ENCODE measurements at regions not wholly inside any gene's neighbourhood (a gene's known extent, or its start where the extent isn't known, plus 50 kb on each side); places are given as distances from the start of the nearest gene placed in this dataset.

DNA sequence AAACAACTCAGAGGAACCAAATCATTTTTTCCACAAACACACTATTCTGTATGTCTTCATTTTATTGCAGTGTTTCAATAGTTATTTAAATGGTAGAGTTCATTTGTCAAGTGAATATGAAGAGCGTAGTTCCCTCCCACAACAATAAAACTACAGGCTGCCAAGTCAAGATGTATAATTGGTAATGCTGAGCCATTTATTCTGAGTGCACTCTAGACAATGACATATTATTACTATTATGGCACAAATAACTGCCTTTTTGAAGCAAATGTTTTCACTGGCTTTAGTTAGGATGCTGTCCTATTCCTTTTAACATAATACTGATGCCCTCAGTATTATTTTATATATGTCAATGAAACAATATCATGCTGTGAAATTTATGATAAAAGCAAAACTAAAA, 102.7 kb upstream of the PCDH15 start:
- ChIA-PET CTCF (no interaction called here), POLR2A (ENCODE audit: unreplicated experiment) (no interaction called here)

DNA sequence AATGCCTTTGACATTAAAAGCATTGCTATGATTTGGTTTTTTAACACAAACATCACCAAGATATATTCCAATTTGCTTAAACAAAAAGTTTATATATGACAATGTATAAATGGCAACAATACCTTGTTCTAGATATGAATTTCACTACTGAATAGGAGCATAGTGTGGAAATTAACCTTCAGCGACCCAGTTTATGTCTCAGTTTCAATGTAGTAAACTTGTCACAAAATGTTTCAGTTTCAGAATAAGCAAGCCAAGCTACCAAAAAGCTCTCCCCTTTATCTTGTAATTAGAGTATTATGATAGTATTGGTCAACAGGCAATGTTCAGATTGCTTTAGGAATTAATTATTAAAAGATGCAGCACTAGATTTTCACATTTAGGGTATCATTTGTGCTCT, 99.6 kb upstream of the PCDH15 start:
- ChIA-PET POLR2A (ENCODE audit: unreplicated experiment) (no interaction called here), CTCF (no interaction called here)
- intact Hi-C loops (cut with micrococcal nuclease; ENCODE audit: unreplicated experiment): no loop called here
- H2AFZ ChIP-seq: no peak overlapping the region
- no peaks in the 10 kb centered on the region for H4K20me1 ChIP-seq (ENCODE audit: insufficient read depth)
- H3K27ac ChIP-seq: no peak overlapping the region
- no TSS peak for BruUV-seq (replicated peaks)
- no peaks in the 10 kb centered on the region for H3K4me1 ChIP-seq (replicated peaks; ENCODE audit: insufficient read depth)
- H3F3A ChIP-seq (ENCODE audit: insufficient read depth, low read depth): no peaks in the 10 kb centered on the region
- TF ChIP-seq, protein P1, sequence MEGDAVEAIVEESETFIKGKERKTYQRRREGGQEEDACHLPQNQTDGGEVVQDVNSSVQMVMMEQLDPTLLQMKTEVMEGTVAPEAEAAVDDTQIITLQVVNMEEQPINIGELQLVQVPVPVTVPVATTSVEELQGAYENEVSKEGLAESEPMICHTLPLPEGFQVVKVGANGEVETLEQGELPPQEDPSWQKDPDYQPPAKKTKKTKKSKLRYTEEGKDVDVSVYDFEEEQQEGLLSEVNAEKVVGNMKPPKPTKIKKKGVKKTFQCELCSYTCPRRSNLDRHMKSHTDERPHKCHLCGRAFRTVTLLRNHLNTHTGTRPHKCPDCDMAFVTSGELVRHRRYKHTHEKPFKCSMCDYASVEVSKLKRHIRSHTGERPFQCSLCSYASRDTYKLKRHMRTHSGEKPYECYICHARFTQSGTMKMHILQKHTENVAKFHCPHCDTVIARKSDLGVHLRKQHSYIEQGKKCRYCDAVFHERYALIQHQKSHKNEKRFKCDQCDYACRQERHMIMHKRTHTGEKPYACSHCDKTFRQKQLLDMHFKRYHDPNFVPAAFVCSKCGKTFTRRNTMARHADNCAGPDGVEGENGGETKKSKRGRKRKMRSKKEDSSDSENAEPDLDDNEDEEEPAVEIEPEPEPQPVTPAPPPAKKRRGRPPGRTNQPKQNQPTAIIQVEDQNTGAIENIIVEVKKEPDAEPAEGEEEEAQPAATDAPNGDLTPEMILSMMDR (conservative IDR thresholded peaks at IDR 0.05): no peak
- no peak for DNase-seq
- no peaks in the 10 kb centered on the region for H3K79me2 ChIP-seq (ENCODE audit: low read depth)
- no peak overlapping the region for H3K4me3 ChIP-seq
- H3K4me2 ChIP-seq: no peak overlapping the region
- H3K9me2 ChIP-seq (ENCODE audit: insufficient read depth): no peaks in the 10 kb centered on the region
- H3K27me3 ChIP-seq (ENCODE audit: insufficient read depth, low read depth): no peaks in the 10 kb centered on the region
- H3K9me3 ChIP-seq (ENCODE audit: insufficient read depth, low read depth): no peaks in the 10 kb centered on the region
- no peaks in the 10 kb centered on the region for H3K36me3 ChIP-seq (ENCODE audit: low read depth)

More for the DNA sequence above, 102.7 kb upstream of the PCDH15 start:
- Histone ChIP-seq H3K9me3 (ENCODE audit: insufficient read depth, low read depth) (no peaks in the 10 kb centered on the region), H4K20me1 (ENCODE audit: insufficient read depth) (no peaks in the 10 kb centered on the region), H3K4me3 (no peak overlapping the region), H2AFZ (no peak overlapping the region), H3K27ac (no peak overlapping the region), H3F3A (ENCODE audit: insufficient read depth, low read depth) (no peaks in the 10 kb centered on the region), H3K79me2 (ENCODE audit: low read depth) (no peaks in the 10 kb centered on the region), H3K4me1 (replicated peaks; ENCODE audit: insufficient read depth) (no peaks in the 10 kb centered on the region), H3K4me2 (no peak overlapping the region), H3K27me3 (ENCODE audit: insufficient read depth, low read depth) (no peaks in the 10 kb centered on the region), H3K9me2 (ENCODE audit: insufficient read depth) (no peaks in the 10 kb centered on the region), H3K36me3 (ENCODE audit: low read depth) (no peaks in the 10 kb centered on the region)
- no peak for DNase-seq
- no TSS peak for BruUV-seq (replicated peaks)
- intact Hi-C loops (cut with micrococcal nuclease; ENCODE audit: unreplicated experiment): no loop called here
- no peak for TF ChIP-seq EZH2 (IDR thresholded peaks at IDR 0.05; ENCODE audit: low read depth)
- TF ChIP-seq, protein P1 (conservative IDR thresholded peaks at IDR 0.05): no peak

DNA sequence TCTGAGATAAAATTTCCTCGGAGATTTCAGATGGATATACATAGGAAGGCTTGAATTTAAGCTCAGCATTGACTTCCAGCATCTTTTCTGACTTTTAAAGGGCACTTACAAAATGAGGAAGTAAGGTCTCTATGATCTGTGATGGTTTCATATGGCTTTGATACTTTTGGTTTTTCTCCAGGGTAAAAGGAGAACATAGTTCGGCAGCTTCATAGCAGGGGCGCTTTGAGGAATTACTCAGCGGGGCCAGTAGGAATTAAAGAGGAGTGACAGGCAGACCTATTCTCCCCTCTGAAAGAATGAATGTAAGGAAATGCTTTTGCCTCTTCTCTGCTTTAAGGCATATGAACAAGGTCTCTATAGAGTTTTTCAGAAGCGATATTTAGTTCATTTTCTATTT, 80.0 kb upstream of the PCDH15 start:
- Histone ChIP-seq H3K27ac (no peak overlapping the region), H3K9me2 (ENCODE audit: insufficient read depth) (no peaks in the 10 kb centered on the region), H3K9me3 (ENCODE audit: insufficient read depth, low read depth) (no peaks in the 10 kb centered on the region), H2AFZ (no peak overlapping the region), H3F3A (ENCODE audit: insufficient read depth, low read depth) (no peaks in the 10 kb centered on the region), H3K27me3 (ENCODE audit: insufficient read depth, low read depth) (no peaks in the 10 kb centered on the region), H3K4me2 (no peak overlapping the region), H4K20me1 (ENCODE audit: insufficient read depth) (peaks cover 3% of the 10 kb centered on the region; the same call in 1 of the 2 replicates), H3K4me3 (no peak overlapping the region), H3K4me1 (replicated peaks; ENCODE audit: insufficient read depth) (no peaks in the 10 kb centered on the region), H3K36me3 (ENCODE audit: low read depth) (no peaks in the 10 kb centered on the region), H3K79me2 (ENCODE audit: low read depth) (no peaks in the 10 kb centered on the region)
- DNase-seq: no peak
- no TSS peak for BruUV-seq (replicated peaks)
- intact Hi-C loops (cut with micrococcal nuclease; ENCODE audit: unreplicated experiment): no loop called here
- ChIA-PET POLR2A (ENCODE audit: unreplicated experiment) (no interaction called here), CTCF (no interaction called here)
- TF ChIP-seq, protein P1 (conservative IDR thresholded peaks at IDR 0.05): no peak
- TF ChIP-seq EZH2 (IDR thresholded peaks at IDR 0.05; ENCODE audit: low read depth): no peak
